ENCODE measurements at regions not wholly inside any gene's neighbourhood (a gene's known extent, or its start where the extent isn't known, plus 50 kb on each side); places are given as distances from the start of the nearest gene placed in this dataset.

GRCh38 chr15:70319466-70319865 lies 221.7 kb upstream of the TLE3 start:
- TF ChIP-seq POLR2A (IDR thresholded peaks at IDR 0.05; ENCODE audit: low read depth, low read length) (no peak), POLR2AphosphoS5 (IDR thresholded peaks at IDR 0.05; ENCODE audit: low read depth, low read length) (no peak)

All from GM12891 (cell line).